Keratinocyte (primary cell): ENCODE measurements at regions not wholly inside any gene's neighbourhood (a gene's known extent, or its start where the extent isn't known, plus 50 kb on each side); places are given as distances from the start of the nearest gene placed in this dataset.

Experiments used
- DNase-seq: peaks from one replicate; pipeline ENCODE4 v3.0.0-alpha.2; 2011; ENCODE audit warnings: low read depth, missing footprints, low spot score
- FAIRE-seq: peaks from 2 replicates; lab custom pipeline; 2011; peaks lifted over from hg19 to GRCh38; lab: Jason Lieb, UNC
- H2AFZ ChIP-seq: 2 replicates; pipeline ENCODE4 v1.6.0; 2012; ENCODE audit warnings: low read length, control low read depth, inconsistent platforms; ENCODE audit not compliant: control insufficient read depth
- H3K27ac ChIP-seq: 2 replicates; pipeline ENCODE4 v1.5.1; 2011; ENCODE audit warnings: low read length; ENCODE audit not compliant: control insufficient read depth, insufficient read depth
- H3K27me3 ChIP-seq: 3 replicates; pipeline ENCODE4 v1.6.0; 2011; ENCODE audit warnings: low read length; ENCODE audit not compliant: control insufficient read depth, insufficient read depth; ENCODE audit errors: extremely low read depth
- H3K36me3 ChIP-seq, 2 experiments: 2 replicates in 1 of 2; 3 replicates in 1 of 2; pipeline ENCODE4 v1.5.1; 2011; ENCODE audit warnings: low read length in 2 of 2, mild to moderate bottlenecking in 1 of 2; ENCODE audit not compliant: control insufficient read depth in 2 of 2, insufficient read depth in 2 of 2; ENCODE audit errors: extremely low read depth in 1 of 2
- H3K4me1 ChIP-seq: 3 replicates; pipeline ENCODE4 v1.5.1; 2011; ENCODE audit warnings: low read length; ENCODE audit not compliant: control insufficient read depth, insufficient read depth; ENCODE audit errors: extremely low read depth
- H3K4me2 ChIP-seq: 3 replicates; pipeline ENCODE4 v1.6.0; 2011; ENCODE audit warnings: low read depth, low read length; ENCODE audit not compliant: control insufficient read depth, insufficient read depth; ENCODE audit errors: extremely low read depth
- H3K4me3 ChIP-seq, 3 experiments: fragments of 200-600 bp in 1 of 3; sonication (generic) in 1 of 3; 2 replicates in 2 of 3; 3 replicates in 1 of 3; pipeline ENCODE4 v1.5.1; 2011 to 2016; ENCODE audit warnings: low read length in 3 of 3, mild to moderate bottlenecking in 3 of 3, control low read depth in 2 of 3, inconsistent platforms in 1 of 3, low read depth in 1 of 3, mixed read lengths in 1 of 3, mixed run types in 1 of 3, moderate library complexity in 1 of 3; ENCODE audit not compliant: control insufficient read depth in 2 of 3, insufficient read depth in 2 of 3; ENCODE audit errors: extremely low read depth in 1 of 3
- H3K79me2 ChIP-seq: 2 replicates; pipeline ENCODE4 v1.6.0; 2012; ENCODE audit warnings: low read length; ENCODE audit not compliant: control insufficient read depth, insufficient read depth
- H3K9ac ChIP-seq: 3 replicates; pipeline ENCODE4 v1.6.0; 2011; ENCODE audit warnings: low read length; ENCODE audit not compliant: control insufficient read depth, insufficient read depth; ENCODE audit errors: extremely low read depth
- H3K9me1 ChIP-seq: 3 replicates; pipeline ENCODE4 v1.6.0; 2011; ENCODE audit warnings: low read length; ENCODE audit not compliant: control insufficient read depth, insufficient read depth; ENCODE audit errors: extremely low read depth
- H3K9me3 ChIP-seq: 2 replicates; pipeline ENCODE4 v1.5.1; 2012; ENCODE audit warnings: low read depth, low read length; ENCODE audit not compliant: control insufficient read depth
- H4K20me1 ChIP-seq: 3 replicates; pipeline ENCODE4 v1.6.0; 2011; ENCODE audit warnings: low read length; ENCODE audit not compliant: control insufficient read depth, insufficient read depth; ENCODE audit errors: extremely low read depth
- EZH2 ChIP-seq: IDR thresholded peaks from one replicate; pipeline ENCODE4 v1.6.1; 2012; ENCODE audit warnings: inconsistent platforms, mild to moderate bottlenecking, low read length, moderate library complexity
- dilution Hi-C: fragments of 300-500 bp; cut with MboI; formaldehyde crosslinking; loops from one replicate; pipeline ENCODE4 v1.7.0; 2020; ENCODE audit warnings: low sequenced_read_pairs; ENCODE audit not compliant: extremely low pct_ligation_motif_present
- TF ChIP-seq, protein P1 (sequence below), 3 experiments: IDR thresholded peaks in 1 of 3; conservative IDR thresholded peaks in 1 of 3; optimal IDR thresholded peaks in 1 of 3; 2 replicates in 2 of 3; 3 replicates in 1 of 3; pipeline versions ENCODE3 to v1.5.1; 2011; ENCODE audit warnings: low read length in 3 of 3, mild to moderate bottlenecking in 3 of 3, moderate library complexity in 2 of 3, control low read depth in 1 of 3, inconsistent platforms in 1 of 3; ENCODE audit not compliant: insufficient read depth in 2 of 3; ENCODE audit errors: extremely low read depth in 1 of 3

GRCh38 chr22:49515475-49515874 is 312.2 kb downstream of the BRD1 start:
- dilution Hi-C loops, result no loop called here

GRCh38 chr22:49514641-49515040 is 313.0 kb downstream of the BRD1 start:
- Histone ChIP-seq H4K20me1 (no peaks in the 10 kb centered on the region), H2AFZ (no peak overlapping the region), H3K27ac (no peak overlapping the region), H3K4me3 (no peak overlapping the region), H3K4me1 (no peaks in the 10 kb centered on the region), H3K36me3 (no peaks in the 10 kb centered on the region), H3K27me3 (no peaks in the 10 kb centered on the region), H3K9ac (no peak overlapping the region), H3K4me2 (no peak overlapping the region), H3K9me3 (peaks cover 8% of the 10 kb centered on the region), H3K79me2 (no peaks in the 10 kb centered on the region), H3K9me1 (no peaks in the 10 kb centered on the region)
- DNase-seq, result no peak
- FAIRE-seq, result no peak
- TF ChIP-seq, protein P1, sequence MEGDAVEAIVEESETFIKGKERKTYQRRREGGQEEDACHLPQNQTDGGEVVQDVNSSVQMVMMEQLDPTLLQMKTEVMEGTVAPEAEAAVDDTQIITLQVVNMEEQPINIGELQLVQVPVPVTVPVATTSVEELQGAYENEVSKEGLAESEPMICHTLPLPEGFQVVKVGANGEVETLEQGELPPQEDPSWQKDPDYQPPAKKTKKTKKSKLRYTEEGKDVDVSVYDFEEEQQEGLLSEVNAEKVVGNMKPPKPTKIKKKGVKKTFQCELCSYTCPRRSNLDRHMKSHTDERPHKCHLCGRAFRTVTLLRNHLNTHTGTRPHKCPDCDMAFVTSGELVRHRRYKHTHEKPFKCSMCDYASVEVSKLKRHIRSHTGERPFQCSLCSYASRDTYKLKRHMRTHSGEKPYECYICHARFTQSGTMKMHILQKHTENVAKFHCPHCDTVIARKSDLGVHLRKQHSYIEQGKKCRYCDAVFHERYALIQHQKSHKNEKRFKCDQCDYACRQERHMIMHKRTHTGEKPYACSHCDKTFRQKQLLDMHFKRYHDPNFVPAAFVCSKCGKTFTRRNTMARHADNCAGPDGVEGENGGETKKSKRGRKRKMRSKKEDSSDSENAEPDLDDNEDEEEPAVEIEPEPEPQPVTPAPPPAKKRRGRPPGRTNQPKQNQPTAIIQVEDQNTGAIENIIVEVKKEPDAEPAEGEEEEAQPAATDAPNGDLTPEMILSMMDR (optimal IDR thresholded peaks at IDR 0.05 in 1 of 3, IDR thresholded peaks at IDR 0.05 in 1 of 3, conservative IDR thresholded peaks at IDR 0.05 in 1 of 3; ENCODE audit: extremely low read depth in 1 of 3, insufficient read depth in 2 of 3, low read length in 3 of 3), result no peak
- no peak for TF ChIP-seq EZH2
- dilution Hi-C loops, result no loop called here

More at GRCh38 chr22:49515475-49515874, 312.2 kb downstream of the BRD1 start:
- DNase-seq (no peak), FAIRE-seq (no peak)
- Histone ChIP-seq H3K36me3 (no peaks in the 10 kb centered on the region), H3K9ac (no peak overlapping the region), H3K27ac (no peak overlapping the region), H4K20me1 (no peaks in the 10 kb centered on the region), H3K4me3 (no peak overlapping the region), H3K79me2 (no peaks in the 10 kb centered on the region), H3K4me1 (no peaks in the 10 kb centered on the region), H3K9me1 (no peaks in the 10 kb centered on the region), H3K9me3 (peaks cover 8% of the 10 kb centered on the region), H3K4me2 (no peak overlapping the region), H2AFZ (no peak overlapping the region), H3K27me3 (no peaks in the 10 kb centered on the region)
- TF ChIP-seq, protein P1 (optimal IDR thresholded peaks at IDR 0.05 in 1 of 3, IDR thresholded peaks at IDR 0.05 in 1 of 3, conservative IDR thresholded peaks at IDR 0.05 in 1 of 3; ENCODE audit: extremely low read depth in 1 of 3, insufficient read depth in 2 of 3, low read length in 3 of 3), result no peak
- no peak for TF ChIP-seq EZH2
